ENCODE measurements at regions not wholly inside any gene's neighbourhood (a gene's known extent, or its start where the extent isn't known, plus 50 kb on each side); places are given as distances from the start of the nearest gene placed in this dataset.

DNA sequence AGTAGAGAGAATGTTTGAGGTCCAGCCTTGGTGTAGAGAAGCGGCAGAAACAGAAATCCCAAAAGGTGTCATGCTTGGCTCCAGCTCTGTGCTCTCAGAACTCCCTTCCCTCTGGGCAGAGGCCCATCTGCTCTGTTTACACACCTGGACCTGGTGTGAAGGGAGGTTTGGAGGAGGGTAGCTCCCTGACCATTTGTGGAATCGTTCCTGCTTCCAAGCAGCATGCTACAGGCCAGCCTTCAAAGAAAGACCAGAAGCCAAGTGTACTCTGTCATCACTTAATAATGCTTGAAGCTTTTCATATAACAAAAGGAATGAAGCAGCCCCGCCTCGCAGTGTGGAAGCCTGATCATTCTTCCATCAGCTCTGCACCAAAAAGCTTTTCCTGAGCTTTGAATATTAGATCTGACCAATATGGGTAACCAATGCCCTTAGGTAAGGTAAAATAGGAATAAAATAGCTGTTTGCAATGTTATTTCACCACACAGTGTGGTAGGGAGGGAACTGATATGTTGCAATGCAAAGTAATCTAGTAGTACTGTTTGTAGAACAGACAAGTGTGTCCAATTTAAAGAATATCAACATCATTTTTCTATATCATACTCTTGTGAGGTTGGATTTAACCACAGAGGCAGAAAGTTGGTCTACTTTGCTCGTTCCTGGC is 63.3 kb downstream of the ZIC5 start:
- Mint-ChIP-seq H3K36me3 (ENCODE audit: insufficient read depth) (no peaks in the 10 kb centered on the region), H3K27ac (no peak overlapping the region), H3K4me3 (ENCODE audit: low read depth) (no peak overlapping the region), H3K9me3 (ENCODE audit: low read depth) (no peaks in the 10 kb centered on the region), H3K4me1 (ENCODE audit: low read depth) (peaks cover 21% of the 10 kb centered on the region), H3K27me3 (peaks cover 19% of the 10 kb centered on the region)
- DNase-seq (ENCODE audit: low spot score, unreplicated experiment): no peak
- TF ChIP-seq, protein P1, sequence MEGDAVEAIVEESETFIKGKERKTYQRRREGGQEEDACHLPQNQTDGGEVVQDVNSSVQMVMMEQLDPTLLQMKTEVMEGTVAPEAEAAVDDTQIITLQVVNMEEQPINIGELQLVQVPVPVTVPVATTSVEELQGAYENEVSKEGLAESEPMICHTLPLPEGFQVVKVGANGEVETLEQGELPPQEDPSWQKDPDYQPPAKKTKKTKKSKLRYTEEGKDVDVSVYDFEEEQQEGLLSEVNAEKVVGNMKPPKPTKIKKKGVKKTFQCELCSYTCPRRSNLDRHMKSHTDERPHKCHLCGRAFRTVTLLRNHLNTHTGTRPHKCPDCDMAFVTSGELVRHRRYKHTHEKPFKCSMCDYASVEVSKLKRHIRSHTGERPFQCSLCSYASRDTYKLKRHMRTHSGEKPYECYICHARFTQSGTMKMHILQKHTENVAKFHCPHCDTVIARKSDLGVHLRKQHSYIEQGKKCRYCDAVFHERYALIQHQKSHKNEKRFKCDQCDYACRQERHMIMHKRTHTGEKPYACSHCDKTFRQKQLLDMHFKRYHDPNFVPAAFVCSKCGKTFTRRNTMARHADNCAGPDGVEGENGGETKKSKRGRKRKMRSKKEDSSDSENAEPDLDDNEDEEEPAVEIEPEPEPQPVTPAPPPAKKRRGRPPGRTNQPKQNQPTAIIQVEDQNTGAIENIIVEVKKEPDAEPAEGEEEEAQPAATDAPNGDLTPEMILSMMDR (IDR thresholded peaks at IDR 0.05; ENCODE audit: unreplicated experiment): no peak

DNA sequence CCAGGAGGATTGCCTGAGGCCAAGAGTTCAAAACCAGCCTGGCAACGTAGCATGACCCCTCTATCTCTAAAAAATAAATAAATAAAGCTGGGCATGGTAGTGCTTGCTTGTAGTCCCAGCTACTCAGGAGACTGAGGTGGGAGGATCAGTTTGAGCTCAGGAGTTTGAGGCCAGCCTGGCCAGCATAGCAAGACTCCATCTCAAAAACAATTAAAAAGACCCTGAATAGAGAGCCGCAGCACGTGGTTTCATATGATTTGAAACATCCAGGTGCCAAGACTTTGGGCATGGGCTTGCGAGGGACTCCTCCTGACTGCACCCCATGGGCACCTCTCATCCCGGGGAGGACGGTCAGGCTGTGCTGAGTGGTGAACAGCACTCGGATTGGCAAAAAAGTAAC is 63.9 kb downstream of the ZIC5 start:
- peaks cover 17% of the 10 kb centered on the region for H3K27me3 Mint-ChIP-seq
- no peaks in the 10 kb centered on the region for H3K36me3 Mint-ChIP-seq (ENCODE audit: insufficient read depth)
- TF ChIP-seq, protein P1 (IDR thresholded peaks at IDR 0.05; ENCODE audit: unreplicated experiment): no peak
- no peaks in the 10 kb centered on the region for H3K9me3 Mint-ChIP-seq (ENCODE audit: low read depth)
- no peak overlapping the region for H3K4me3 Mint-ChIP-seq (ENCODE audit: low read depth)
- no peak for DNase-seq (ENCODE audit: low spot score, unreplicated experiment)
- H3K27ac Mint-ChIP-seq: no peak overlapping the region
- H3K4me1 Mint-ChIP-seq (ENCODE audit: low read depth): peaks cover 21% of the 10 kb centered on the region

DNA sequence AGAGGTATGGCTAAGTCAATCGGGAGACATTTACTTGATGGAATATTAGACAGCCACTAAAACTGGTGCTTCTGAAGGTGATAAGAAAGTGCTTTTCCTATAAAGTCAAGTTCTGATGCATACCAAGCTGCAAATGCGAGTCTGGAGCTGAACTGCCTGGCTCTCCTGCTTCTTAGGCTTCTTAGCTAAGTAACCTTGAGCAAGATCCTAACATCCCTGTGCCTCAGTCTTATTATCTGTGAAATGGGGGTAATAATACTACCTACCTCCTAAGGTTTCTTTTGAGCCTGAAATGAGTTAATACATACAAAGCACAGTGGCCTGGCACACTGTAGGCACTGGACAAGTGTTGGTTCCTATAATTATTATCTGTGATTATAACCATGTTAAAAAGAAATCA is 64.5 kb downstream of the ZIC5 start:
- DNase-seq (ENCODE audit: low spot score, unreplicated experiment): no peak
- Mint-ChIP-seq H3K4me3 (ENCODE audit: low read depth) (no peak overlapping the region), H3K27ac (no peak overlapping the region), H3K27me3 (peaks cover 13% of the 10 kb centered on the region), H3K9me3 (ENCODE audit: low read depth) (no peaks in the 10 kb centered on the region), H3K4me1 (ENCODE audit: low read depth) (peaks cover 21% of the 10 kb centered on the region), H3K36me3 (ENCODE audit: insufficient read depth) (no peaks in the 10 kb centered on the region)
- TF ChIP-seq, protein P1 (IDR thresholded peaks at IDR 0.05; ENCODE audit: unreplicated experiment): no peak

DNA sequence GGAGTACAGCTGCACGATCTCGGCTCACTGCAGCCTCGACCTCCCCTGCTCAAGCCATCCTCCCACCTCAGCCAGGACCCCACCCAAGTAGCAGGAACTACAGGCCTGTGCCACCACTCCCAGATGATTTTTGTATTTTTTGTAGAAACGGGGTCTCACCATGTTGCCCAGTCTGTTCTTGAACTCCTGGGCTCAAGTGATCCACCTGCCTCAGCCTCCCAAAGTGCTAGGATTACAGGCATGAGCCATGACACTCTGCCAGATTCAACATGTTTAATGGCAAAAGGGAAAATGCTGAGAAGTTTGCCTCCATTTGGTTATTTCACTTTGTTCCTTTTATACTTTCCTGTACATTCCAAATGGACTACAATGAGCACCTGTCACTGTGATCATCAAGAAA is 65.8 kb downstream of the ZIC5 start:
- Mint-ChIP-seq H3K4me1 (ENCODE audit: low read depth) (peaks cover 18% of the 10 kb centered on the region), H3K36me3 (ENCODE audit: insufficient read depth) (no peaks in the 10 kb centered on the region), H3K27me3 (peaks cover 7% of the 10 kb centered on the region), H3K27ac (no peak overlapping the region), H3K9me3 (ENCODE audit: low read depth) (no peaks in the 10 kb centered on the region), H3K4me3 (ENCODE audit: low read depth) (no peak overlapping the region)
- no peak for DNase-seq (ENCODE audit: low spot score, unreplicated experiment)
- TF ChIP-seq, protein P1 (IDR thresholded peaks at IDR 0.05; ENCODE audit: unreplicated experiment): no peak

DNA sequence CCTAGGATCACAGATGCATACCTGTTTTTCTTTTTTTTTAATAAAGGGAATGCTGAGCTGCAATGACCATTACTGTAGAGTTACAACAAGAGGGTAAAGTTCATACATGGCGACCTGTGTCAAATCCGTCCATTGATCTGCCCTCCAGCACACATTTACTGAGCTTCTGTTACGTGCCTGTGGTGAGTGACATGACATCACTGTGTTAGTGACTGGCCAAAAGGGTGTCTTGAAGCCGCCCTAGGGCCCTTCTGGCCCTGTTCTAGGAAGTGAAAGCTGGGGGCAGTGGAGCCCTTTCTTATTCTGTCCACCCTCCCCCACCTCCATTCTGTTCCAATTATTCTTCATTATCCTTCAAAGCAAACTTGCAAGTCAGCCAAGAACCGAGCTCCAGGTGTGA is 66.3 kb downstream of the ZIC5 start:
- H3K27me3 Mint-ChIP-seq: peaks cover 12% of the 10 kb centered on the region
- H3K4me3 Mint-ChIP-seq (ENCODE audit: low read depth): no peak overlapping the region
- no peaks in the 10 kb centered on the region for H3K36me3 Mint-ChIP-seq (ENCODE audit: insufficient read depth)
- no peaks in the 10 kb centered on the region for H3K9me3 Mint-ChIP-seq (ENCODE audit: low read depth)
- H3K27ac Mint-ChIP-seq: no peak overlapping the region
- TF ChIP-seq, protein P1 (IDR thresholded peaks at IDR 0.05; ENCODE audit: unreplicated experiment): no peak
- peaks cover 16% of the 10 kb centered on the region for H3K4me1 Mint-ChIP-seq (ENCODE audit: low read depth)
- DNase-seq (ENCODE audit: low spot score, unreplicated experiment): no peak
